Endothelial cell of hepatic sinusoid (primary cell): ENCODE measurements at regions not wholly inside any gene's neighbourhood (a gene's known extent, or its start where the extent isn't known, plus 50 kb on each side); places are given as distances from the start of the nearest gene placed in this dataset.

Experiments used
- in situ Hi-C: cut with HindIII; loops from 2 replicates; pipeline ENCODE4 v1.10.0; 2017; ENCODE audit warnings: low sequenced_read_pairs

GRCh38 chr18:57243624-57244179 lies 96.8 kb downstream of the BOD1L2 start:
- in situ Hi-C loops = no loop called here

- in situ Hi-C loops = loop anchor here (5.0 kb wide), 1 partner anchor 62 kb away; no protein-coding TSS in a partner anchor
Measured at GRCh38 chr18:57249179-57249578, 102.3 kb downstream of the BOD1L2 start.

GRCh38 chr18:57249883-57250282 lies 102.5 kb upstream of the ST8SIA3 start:
- in situ Hi-C loops = loop anchor here (5.0 kb wide), 1 partner anchor 63 kb away; no protein-coding TSS in a partner anchor

- in situ Hi-C loops = no loop called here
Measured at GRCh38 chr18:57251747-57252146, 100.6 kb upstream of the ST8SIA3 start.

GRCh38 chr18:57253903-57254302 lies 98.5 kb upstream of the ST8SIA3 start:
- in situ Hi-C loops = no loop called here

GRCh38 chr18:57258131-57258777 lies 94.1 kb upstream of the ST8SIA3 start:
- in situ Hi-C loops = loop anchor here (5.0 kb wide), 1 partner anchor 34 kb away; no protein-coding TSS in a partner anchor

- in situ Hi-C loops = no loop called here
Measured at GRCh38 chr18:57267368-57267925, 84.9 kb upstream of the ST8SIA3 start.

- in situ Hi-C loops = no loop called here
Measured at GRCh38 chr18:57269756-57270155, 82.6 kb upstream of the ST8SIA3 start.

- in situ Hi-C loops = no loop called here
Measured at GRCh38 chr18:57270156-57270555, 82.2 kb upstream of the ST8SIA3 start.

- in situ Hi-C loops = no loop called here
Measured at GRCh38 chr18:57273194-57273593, 79.2 kb upstream of the ST8SIA3 start.

GRCh38 chr18:57275111-57275510 lies 77.2 kb upstream of the ST8SIA3 start:
- in situ Hi-C loops = no loop called here

GRCh38 chr18:57276829-57277228 lies 75.5 kb upstream of the ST8SIA3 start:
- in situ Hi-C loops = no loop called here

- in situ Hi-C loops = no loop called here
Measured at GRCh38 chr18:57278933-57279332, 73.4 kb upstream of the ST8SIA3 start.

GRCh38 chr18:57281519-57281918 lies 70.8 kb upstream of the ST8SIA3 start:
- in situ Hi-C loops = no loop called here

- in situ Hi-C loops = no loop called here
Measured at GRCh38 chr18:57286949-57287348, 65.4 kb upstream of the ST8SIA3 start.

- in situ Hi-C loops = no loop called here
Measured at GRCh38 chr18:57287766-57288165, 64.6 kb upstream of the ST8SIA3 start.

GRCh38 chr18:57294547-57294946 lies 57.8 kb upstream of the ST8SIA3 start:
- in situ Hi-C loops = loop anchor here (5.0 kb wide), 1 partner anchor 37 kb away; no protein-coding TSS in a partner anchor

- in situ Hi-C loops = no loop called here
Measured at GRCh38 chr18:57296336-57296735, 56.0 kb upstream of the ST8SIA3 start.

- in situ Hi-C loops = no loop called here
Measured at GRCh38 chr18:57297306-57297705, 55.1 kb upstream of the ST8SIA3 start.

GRCh38 chr18:57299931-57300330 lies 52.4 kb upstream of the ST8SIA3 start:
- in situ Hi-C loops = no loop called here

GRCh38 chr18:57301573-57302559 lies 50.5 kb upstream of the ST8SIA3 start:
- in situ Hi-C loops = no loop called here
